ENCODE measurements at regions not wholly inside any gene's neighbourhood (a gene's known extent, or its start where the extent isn't known, plus 50 kb on each side); places are given as distances from the start of the nearest gene placed in this dataset.

GRCh38 chr16:72256398-72257066 lies 84.6 kb upstream of the PMFBP1 start:
- DNase-seq (ENCODE audit: low read depth, low spot score): peak; percentile 58
- no peak overlapping the region for H3K4me3 ChIP-seq (ENCODE audit: low read depth, low read length)
- no peak for TF ChIP-seq CTCF (IDR thresholded peaks at IDR 0.05; ENCODE audit: low read depth, low read length)
- in situ Hi-C loops (cut with HindIII; ENCODE audit: low sequenced_read_pairs): no loop called here

- no peak for TF ChIP-seq CTCF (IDR thresholded peaks at IDR 0.05; ENCODE audit: low read depth, low read length)
- in situ Hi-C loops (cut with HindIII; ENCODE audit: low sequenced_read_pairs): no loop called here
- H3K4me3 ChIP-seq (ENCODE audit: low read depth, low read length): no peak overlapping the region
- DNase-seq (ENCODE audit: low read depth, low spot score): no peak
Observed at GRCh38 chr16:72255786-72256185, 83.8 kb upstream of the PMFBP1 start.

GRCh38 chr16:72247821-72248253 lies 75.9 kb upstream of the PMFBP1 start:
- in situ Hi-C loops (cut with HindIII; ENCODE audit: low sequenced_read_pairs): no loop called here
- no peak for TF ChIP-seq CTCF (IDR thresholded peaks at IDR 0.05; ENCODE audit: low read depth, low read length)
- DNase-seq (ENCODE audit: low read depth, low spot score): peak; percentile 50
- H3K4me3 ChIP-seq (ENCODE audit: low read depth, low read length): no peak overlapping the region

- H3K4me3 ChIP-seq (ENCODE audit: low read depth, low read length): no peak overlapping the region
- no peak for TF ChIP-seq CTCF (IDR thresholded peaks at IDR 0.05; ENCODE audit: low read depth, low read length)
- no peak for DNase-seq (ENCODE audit: low read depth, low spot score)
- in situ Hi-C loops (cut with HindIII; ENCODE audit: low sequenced_read_pairs): no loop called here
Observed at GRCh38 chr16:72246423-72246822, 74.5 kb upstream of the PMFBP1 start.

GRCh38 chr16:72244853-72245252 lies 72.9 kb upstream of the PMFBP1 start:
- in situ Hi-C loops (cut with HindIII; ENCODE audit: low sequenced_read_pairs): no loop called here
- H3K4me3 ChIP-seq (ENCODE audit: low read depth, low read length): no peak overlapping the region
- peak; percentile 3 for TF ChIP-seq CTCF (IDR thresholded peaks at IDR 0.05; ENCODE audit: low read depth, low read length)
- DNase-seq (ENCODE audit: low read depth, low spot score): no peak

GRCh38 chr16:72243621-72244020 lies 71.7 kb upstream of the PMFBP1 start:
- no peak for DNase-seq (ENCODE audit: low read depth, low spot score)
- H3K4me3 ChIP-seq (ENCODE audit: low read depth, low read length): no peak overlapping the region
- in situ Hi-C loops (cut with HindIII; ENCODE audit: low sequenced_read_pairs): no loop called here
- no peak for TF ChIP-seq CTCF (IDR thresholded peaks at IDR 0.05; ENCODE audit: low read depth, low read length)

All from astrocyte of the spinal cord (primary cell).